Suprapubic skin (tissue), 3 donors: ENCODE measurements at regions not wholly inside any gene's neighbourhood (a gene's known extent, or its start where the extent isn't known, plus 50 kb on each side); places are given as distances from the start of the nearest gene placed in this dataset.

Experiments used
- CTCF ChIP-seq, 2 donors: fragments of 200-600 bp in 1 of 2; fragments of 450-650 bp in 1 of 2; sonication (generic) in 1 of 2; IDR thresholded peaks; one replicate each; pipeline ENCODE4 v1.5.1; 2016 to 2019; ENCODE audit warnings: antibody characterized with exemption in 2 of 2, mild to moderate bottlenecking in 1 of 2, moderate library complexity in 1 of 2
- EP300 ChIP-seq: sonication (generic); formaldehyde crosslinking; IDR thresholded peaks from one replicate; pipeline ENCODE4 v1.6.1; 2017; ENCODE audit warnings: antibody characterized with exemption

- TF ChIP-seq CTCF (IDR thresholded peaks at IDR 0.05): no peak
- TF ChIP-seq EP300: no peak
Observed at GRCh38 chr16:72597938-72598337, 426.0 kb upstream of the PMFBP1 start.
